A673 (cell line): ENCODE measurements at regions not wholly inside any gene's neighbourhood (a gene's known extent, or its start where the extent isn't known, plus 50 kb on each side); places are given as distances from the start of the nearest gene placed in this dataset.

Source experiments
- CTCF ChIP-seq: fragments of 300-800, 200-600 bp; sonication (generic); conservative IDR thresholded peaks from 2 replicates; pipeline ENCODE4 v1.5.1; 2017; ENCODE audit warnings: low read depth, mild to moderate bottlenecking, antibody characterized with exemption, low read length, moderate library complexity, mixed read lengths
- EZH2 ChIP-seq: fragments of 200-600 bp; sonication (generic); IDR thresholded peaks from 2 replicates; pipeline ENCODE4 v1.6.1; 2017; ENCODE audit warnings: borderline replicate concordance, low read depth, mild to moderate bottlenecking, mixed read lengths, antibody characterized with exemption, low read length; ENCODE audit not compliant: poor library complexity, severe bottlenecking

- TF ChIP-seq EZH2, result no peak
- TF ChIP-seq CTCF, result no peak
Observed at GRCh38 chr10:10366836-10367235, 650.8 kb upstream of the CELF2 start.
